GM21367 (cell line): ENCODE measurements at regions not wholly inside any gene's neighbourhood (a gene's known extent, or its start where the extent isn't known, plus 50 kb on each side); places are given as distances from the start of the nearest gene placed in this dataset.
"Not testable (repeated sequence)": the region's sequence is repeated elsewhere in the genome, so short reads cannot be mapped to it uniquely, and the experiment has no call there.

ENCODE experiments used
- ATAC-seq: cut with Tn5 transposase; IDR thresholded peaks from one replicate; pipeline ENCODE4 v1.9.1; 2021; ENCODE audit not compliant: unreplicated experiment

GRCh38 chr10:91002656-91003055, 81.8 kb upstream of the ANKRD1 start:
- no peak for ATAC-seq

- not testable (repeated sequence) for ATAC-seq
Measured at GRCh38 chr10:91003379-91003778, 82.5 kb upstream of the ANKRD1 start.

GRCh38 chr10:91005276-91005675, 84.4 kb upstream of the ANKRD1 start:
- not testable (repeated sequence) for ATAC-seq

GRCh38 chr10:91006001-91006751, 85.3 kb upstream of the ANKRD1 start:
- ATAC-seq = peak; percentile 32

GRCh38 chr10:91006752-91007346, 86.0 kb upstream of the ANKRD1 start:
- ATAC-seq = peak; percentile 86

GRCh38 chr10:91007655-91008054, 86.8 kb upstream of the ANKRD1 start:
- no peak for ATAC-seq

GRCh38 chr10:91009121-91009520, 88.2 kb upstream of the ANKRD1 start:
- ATAC-seq = no peak

- no peak for ATAC-seq
Measured at GRCh38 chr10:91010952-91011351, 90.1 kb upstream of the ANKRD1 start.

GRCh38 chr10:91012502-91012901, 91.6 kb upstream of the ANKRD1 start:
- no peak for ATAC-seq

GRCh38 chr10:91013985-91014384, 93.1 kb upstream of the ANKRD1 start:
- no peak for ATAC-seq

- no peak for ATAC-seq
Measured at GRCh38 chr10:91017198-91017597, 96.3 kb upstream of the ANKRD1 start.

GRCh38 chr10:91021901-91022300, 101.0 kb upstream of the ANKRD1 start:
- no peak for ATAC-seq

GRCh38 chr10:91022390-91022789, 101.5 kb upstream of the ANKRD1 start:
- ATAC-seq = no peak

GRCh38 chr10:91022924-91023699, 102.2 kb upstream of the ANKRD1 start:
- no peak for ATAC-seq

- ATAC-seq = no peak
Measured at GRCh38 chr10:91023700-91024398, 103.0 kb upstream of the ANKRD1 start.

GRCh38 chr10:91024541-91024940, 103.7 kb upstream of the ANKRD1 start:
- no peak for ATAC-seq

- no peak for ATAC-seq
Measured at GRCh38 chr10:91032611-91033206, 111.8 kb upstream of the ANKRD1 start.

GRCh38 chr10:91033324-91033950, 112.5 kb upstream of the ANKRD1 start:
- no peak for ATAC-seq

GRCh38 chr10:91034042-91034441, 113.2 kb upstream of the ANKRD1 start:
- no peak for ATAC-seq

- ATAC-seq = no peak
Measured at GRCh38 chr10:91034494-91035159, 113.7 kb upstream of the ANKRD1 start.
